ENCODE measurements at regions not wholly inside any gene's neighbourhood (a gene's known extent, or its start where the extent isn't known, plus 50 kb on each side); places are given as distances from the start of the nearest gene placed in this dataset.
"Not testable (repeated sequence)": the region's sequence is repeated elsewhere in the genome, so short reads cannot be mapped to it uniquely, and the experiment has no call there.

GRCh38 chr21:5055027-5055754 is 5466.2 kb upstream of the TPTE start:
- DNase-seq (ENCODE audit: low spot score, unreplicated experiment); H3K27me3 Mint-ChIP-seq; H3K36me3 Mint-ChIP-seq (ENCODE audit: insufficient read depth); H3K4me3 Mint-ChIP-seq (ENCODE audit: low read depth); H3K4me1 Mint-ChIP-seq (ENCODE audit: low read depth); H3K9me3 Mint-ChIP-seq (ENCODE audit: low read depth); H3K27ac Mint-ChIP-seq: not testable (repeated sequence)

- not testable (repeated sequence) for H3K27me3 Mint-ChIP-seq; H3K27ac Mint-ChIP-seq; H3K4me1 Mint-ChIP-seq (ENCODE audit: low read depth); DNase-seq (ENCODE audit: low spot score, unreplicated experiment); H3K4me3 Mint-ChIP-seq (ENCODE audit: low read depth); H3K36me3 Mint-ChIP-seq (ENCODE audit: insufficient read depth); H3K9me3 Mint-ChIP-seq (ENCODE audit: low read depth)
Measured at GRCh38 chr21:5055996-5056962, 5465.1 kb upstream of the TPTE start.

DNA sequence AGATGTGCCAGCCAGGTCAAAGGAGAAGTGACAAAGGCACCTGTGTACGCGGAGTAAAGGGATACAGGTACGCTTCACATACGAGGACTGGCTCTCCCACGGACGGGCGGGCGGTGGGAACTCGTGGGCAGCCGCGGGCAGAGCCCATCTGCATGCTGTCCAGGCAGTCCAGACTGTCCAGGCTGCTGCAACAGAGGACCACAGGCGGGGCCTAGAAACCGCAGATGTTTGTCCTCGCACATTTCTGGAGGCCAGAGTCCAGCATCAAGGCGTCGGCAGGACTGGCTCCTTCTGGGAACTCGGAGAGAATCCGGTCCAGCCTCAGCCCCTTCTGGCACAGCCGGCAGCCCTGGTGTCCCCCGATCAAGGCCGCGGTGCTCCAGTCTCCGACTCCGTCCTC is 5464.3 kb upstream of the TPTE start:
- H3K4me1 Mint-ChIP-seq (ENCODE audit: low read depth); H3K27ac Mint-ChIP-seq; H3K36me3 Mint-ChIP-seq (ENCODE audit: insufficient read depth); H3K9me3 Mint-ChIP-seq (ENCODE audit: low read depth); DNase-seq (ENCODE audit: low spot score, unreplicated experiment); H3K4me3 Mint-ChIP-seq (ENCODE audit: low read depth); H3K27me3 Mint-ChIP-seq: not testable (repeated sequence)

DNA sequence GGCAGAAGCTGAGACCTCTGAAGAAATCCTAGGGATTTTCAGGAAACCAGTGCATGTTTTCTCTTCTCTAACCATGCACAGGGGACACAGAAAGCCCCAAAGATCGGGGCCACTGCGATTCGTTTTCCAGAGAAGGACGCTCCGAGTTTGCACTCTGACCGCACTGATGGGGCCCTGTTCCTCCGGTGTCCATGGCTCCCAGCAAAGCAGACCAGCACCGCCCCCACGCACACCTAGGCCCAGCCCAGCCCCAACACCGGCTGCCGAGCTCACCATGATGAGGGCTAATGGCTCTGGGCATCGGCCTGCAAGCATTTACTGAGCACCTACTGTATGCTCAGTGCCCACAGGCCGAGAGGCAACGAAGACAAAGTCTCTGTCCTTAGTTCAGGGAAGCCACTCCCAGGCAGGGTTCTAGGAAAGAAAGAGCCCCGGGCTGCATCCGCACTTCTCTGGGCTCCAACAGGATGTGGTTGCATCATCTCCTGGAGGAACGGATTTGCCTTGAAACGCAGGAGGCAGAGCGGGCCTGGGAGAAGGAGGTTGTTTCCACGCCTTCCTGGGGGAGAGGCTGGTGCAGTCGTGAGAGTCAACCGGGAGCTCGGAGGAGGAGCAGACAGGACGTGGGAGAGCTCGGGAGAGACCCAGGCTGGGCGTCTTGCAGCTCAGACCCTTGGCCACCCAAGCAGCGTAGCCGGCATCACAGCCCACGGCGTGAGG is 5460.9 kb upstream of the TPTE start:
- H3K36me3 Mint-ChIP-seq (ENCODE audit: insufficient read depth); H3K9me3 Mint-ChIP-seq (ENCODE audit: low read depth); DNase-seq (ENCODE audit: low spot score, unreplicated experiment); H3K4me3 Mint-ChIP-seq (ENCODE audit: low read depth); H3K4me1 Mint-ChIP-seq (ENCODE audit: low read depth); H3K27ac Mint-ChIP-seq; H3K27me3 Mint-ChIP-seq: not testable (repeated sequence)

DNA sequence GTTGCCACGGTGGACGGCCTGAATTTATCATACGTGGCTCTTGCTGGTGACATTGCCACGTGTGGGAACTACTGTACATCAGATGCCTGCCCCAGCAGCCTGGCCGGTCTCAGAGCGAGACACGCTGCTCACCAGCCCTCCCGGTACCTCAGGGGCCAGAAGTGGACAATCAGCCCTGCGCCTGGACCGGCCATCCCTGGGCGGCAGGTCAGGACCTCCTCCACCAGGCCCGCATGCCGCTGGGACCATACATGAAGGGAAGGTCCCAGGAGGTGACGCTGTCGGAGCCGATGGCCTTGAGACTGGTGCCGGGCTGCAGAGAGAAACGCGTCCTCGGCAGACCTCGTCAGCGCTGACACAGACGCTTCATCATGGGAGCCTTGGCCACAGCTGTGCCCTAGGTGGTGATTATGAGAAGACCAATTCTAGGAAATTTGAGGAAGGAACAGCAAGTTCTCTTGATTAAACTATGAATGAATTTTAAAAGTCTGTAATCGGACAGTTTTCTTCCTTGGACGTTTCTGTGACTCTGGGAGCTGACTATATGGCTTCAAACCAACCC is 5456.7 kb upstream of the TPTE start:
- not testable (repeated sequence) for H3K4me3 Mint-ChIP-seq (ENCODE audit: low read depth); H3K9me3 Mint-ChIP-seq (ENCODE audit: low read depth); H3K27me3 Mint-ChIP-seq; H3K27ac Mint-ChIP-seq; DNase-seq (ENCODE audit: low spot score, unreplicated experiment); H3K4me1 Mint-ChIP-seq (ENCODE audit: low read depth); H3K36me3 Mint-ChIP-seq (ENCODE audit: insufficient read depth)

- H3K27me3 Mint-ChIP-seq; H3K36me3 Mint-ChIP-seq (ENCODE audit: insufficient read depth); H3K9me3 Mint-ChIP-seq (ENCODE audit: low read depth); H3K4me1 Mint-ChIP-seq (ENCODE audit: low read depth); H3K4me3 Mint-ChIP-seq (ENCODE audit: low read depth); H3K27ac Mint-ChIP-seq; DNase-seq (ENCODE audit: low spot score, unreplicated experiment): not testable (repeated sequence)
Measured at GRCh38 chr21:5065240-5066211, 5455.9 kb upstream of the TPTE start.

GRCh38 chr21:5066682-5067251 is 5454.6 kb upstream of the TPTE start:
- not testable (repeated sequence) for H3K36me3 Mint-ChIP-seq (ENCODE audit: insufficient read depth); H3K4me3 Mint-ChIP-seq (ENCODE audit: low read depth); H3K27ac Mint-ChIP-seq; H3K9me3 Mint-ChIP-seq (ENCODE audit: low read depth); H3K27me3 Mint-ChIP-seq; H3K4me1 Mint-ChIP-seq (ENCODE audit: low read depth); DNase-seq (ENCODE audit: low spot score, unreplicated experiment)

GRCh38 chr21:5067326-5068048 is 5453.9 kb upstream of the TPTE start:
- H3K4me1 Mint-ChIP-seq (ENCODE audit: low read depth); H3K36me3 Mint-ChIP-seq (ENCODE audit: insufficient read depth); H3K9me3 Mint-ChIP-seq (ENCODE audit: low read depth); DNase-seq (ENCODE audit: low spot score, unreplicated experiment); H3K4me3 Mint-ChIP-seq (ENCODE audit: low read depth); H3K27me3 Mint-ChIP-seq; H3K27ac Mint-ChIP-seq: not testable (repeated sequence)

DNA sequence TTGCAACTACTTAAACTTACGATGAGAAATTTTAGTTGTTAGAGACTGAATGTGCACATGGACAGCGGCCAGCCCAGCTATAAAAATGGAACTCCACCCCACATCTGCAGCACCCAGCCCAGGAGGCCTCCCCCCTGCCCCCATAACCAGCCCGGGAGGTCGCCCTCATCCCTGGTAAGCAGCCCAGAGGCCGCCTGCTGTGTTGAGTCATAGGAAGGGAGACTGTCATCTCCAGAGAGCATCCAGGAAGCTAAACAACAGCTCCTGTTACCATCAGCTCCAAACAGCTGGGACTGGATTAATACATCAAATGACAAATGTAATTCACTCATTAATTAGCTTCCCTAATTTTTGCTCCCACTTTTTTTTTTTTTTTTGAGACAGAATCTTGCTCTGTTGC is 5452.7 kb upstream of the TPTE start:
- not testable (repeated sequence) for H3K9me3 Mint-ChIP-seq (ENCODE audit: low read depth); H3K36me3 Mint-ChIP-seq (ENCODE audit: insufficient read depth); H3K27me3 Mint-ChIP-seq; H3K4me1 Mint-ChIP-seq (ENCODE audit: low read depth); H3K27ac Mint-ChIP-seq; DNase-seq (ENCODE audit: low spot score, unreplicated experiment); H3K4me3 Mint-ChIP-seq (ENCODE audit: low read depth)

GRCh38 chr21:5071180-5071579 is 5450.2 kb upstream of the TPTE start:
- not testable (repeated sequence) for H3K27me3 Mint-ChIP-seq; H3K36me3 Mint-ChIP-seq (ENCODE audit: insufficient read depth); H3K9me3 Mint-ChIP-seq (ENCODE audit: low read depth); H3K4me3 Mint-ChIP-seq (ENCODE audit: low read depth); H3K4me1 Mint-ChIP-seq (ENCODE audit: low read depth); H3K27ac Mint-ChIP-seq; DNase-seq (ENCODE audit: low spot score, unreplicated experiment)

DNA sequence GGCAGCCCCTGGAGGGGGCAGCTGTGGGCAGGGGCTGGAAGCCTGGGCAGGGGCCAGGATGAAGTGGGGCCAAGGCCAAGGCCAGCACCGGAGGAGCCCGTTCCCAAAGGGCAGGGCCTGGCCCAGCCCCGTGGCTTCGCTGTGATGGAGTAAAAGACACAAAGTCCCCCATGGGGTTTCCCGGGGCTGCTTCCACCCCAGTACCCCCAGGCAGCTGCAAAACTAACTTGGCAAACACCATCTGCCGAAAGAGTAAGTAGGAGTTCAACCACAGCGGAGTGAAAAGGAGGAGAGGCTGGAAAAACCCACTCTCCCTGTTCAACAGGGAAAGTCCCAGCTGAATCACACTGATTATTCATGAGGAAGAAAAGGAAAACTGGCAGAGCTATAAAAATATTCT is 5444.5 kb upstream of the TPTE start:
- DNase-seq (ENCODE audit: low spot score, unreplicated experiment); H3K27me3 Mint-ChIP-seq; H3K27ac Mint-ChIP-seq; H3K9me3 Mint-ChIP-seq (ENCODE audit: low read depth); H3K4me1 Mint-ChIP-seq (ENCODE audit: low read depth); H3K4me3 Mint-ChIP-seq (ENCODE audit: low read depth); H3K36me3 Mint-ChIP-seq (ENCODE audit: insufficient read depth): not testable (repeated sequence)
